ENCODE measurements at regions not wholly inside any gene's neighbourhood (a gene's known extent, or its start where the extent isn't known, plus 50 kb on each side); places are given as distances from the start of the nearest gene placed in this dataset.

GRCh38 chr2:190810981-190811587 is 69.5 kb upstream of the GLS start:
- DNase-seq = no peak

- DNase-seq = no peak
These were observed 68.8 kb upstream of the GLS start for GRCh38 chr2:190811811-190812210.

GRCh38 chr2:190812506-190813294 is 67.9 kb upstream of the GLS start:
- no peak for DNase-seq

- no peak for DNase-seq
These were observed 65.4 kb upstream of the GLS start for GRCh38 chr2:190815226-190815625.

- DNase-seq = no peak
These were observed 63.5 kb upstream of the GLS start for GRCh38 chr2:190817082-190817481.

- DNase-seq = no peak
These were observed 60.8 kb upstream of the GLS start for GRCh38 chr2:190819840-190820301.

GRCh38 chr2:190820416-190820815 is 60.2 kb upstream of the GLS start:
- DNase-seq = no peak

GRCh38 chr2:190822043-190822442 is 58.6 kb upstream of the GLS start:
- no peak for DNase-seq

- DNase-seq = no peak
These were observed 52.9 kb upstream of the GLS start for GRCh38 chr2:190827720-190828119.

GRCh38 chr2:190829642-190830041 is 51.0 kb upstream of the GLS start:
- DNase-seq = no peak

All from activated effector memory CD4-positive, alpha-beta T cell treated with Interleukin-2 at 50 U/mL for 16 hours (primary cell).